ENCODE measurements at regions not wholly inside any gene's neighbourhood (a gene's known extent, or its start where the extent isn't known, plus 50 kb on each side); places are given as distances from the start of the nearest gene placed in this dataset.

DNA sequence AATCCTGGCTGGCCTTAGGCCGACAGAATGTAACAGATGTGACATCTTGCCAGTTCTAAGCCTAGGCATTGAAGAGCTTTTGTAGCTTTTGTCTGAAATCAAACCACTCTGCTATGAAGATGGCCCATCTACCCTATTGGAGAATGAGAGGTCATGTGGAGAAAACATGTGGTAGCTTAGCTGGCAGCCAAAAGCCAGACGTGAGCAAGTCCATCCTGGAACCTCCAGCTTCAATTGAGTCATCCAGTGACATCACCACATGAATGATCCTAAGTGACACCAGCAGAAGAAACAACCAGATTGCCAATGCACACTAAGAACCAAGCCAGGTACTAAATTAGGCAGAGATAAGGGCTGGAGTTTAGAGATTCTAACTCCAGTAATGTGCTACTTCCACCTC, 154.8 kb upstream of the ZFP42 start:
- ChIA-PET POLR2A (ENCODE audit: unreplicated experiment) (no interaction called here), CTCF (no interaction called here)
- Histone ChIP-seq H2BK120ac (ENCODE audit: low read depth, low read length) (no peak overlapping the region), H3K27me3 (ENCODE audit: control insufficient read depth, insufficient read depth, low read length) (no peaks in the 10 kb centered on the region), H2AFZ (replicated peaks; ENCODE audit: low read length, poor library complexity) (no peak overlapping the region), H3K14ac (replicated peaks; ENCODE audit: low read depth, low read length) (no peak overlapping the region), H4K91ac (ENCODE audit: insufficient read depth, low read depth, low read length) (no peak overlapping the region), H3K9me3 (ENCODE audit: control insufficient read depth, insufficient read depth, low read length) (no peaks in the 10 kb centered on the region), H3K4ac (ENCODE audit: low read depth, low read length) (no peak overlapping the region), H2BK20ac (ENCODE audit: low read depth, low read length) (no peak overlapping the region), H3K36me3 (ENCODE audit: control insufficient read depth, insufficient read depth, low read length) (no peaks in the 10 kb centered on the region), H3K9ac (ENCODE audit: low read depth, low read length) (no peak overlapping the region), H3K4me2 (ENCODE audit: low read depth, low read length) (no peak overlapping the region), H3K27ac (ENCODE audit: insufficient read depth, low read length) (no peak overlapping the region), H2BK15ac (ENCODE audit: low read depth, low read length) (no peak overlapping the region), H3K79me1 (ENCODE audit: low read depth in 1 of 2, low read length in 2 of 2) (no peaks in the 10 kb centered on the region), H3K23ac (ENCODE audit: low read depth, low read length) (no peak overlapping the region), H4K8ac (ENCODE audit: low read depth in 2 of 2, low read length in 2 of 2) (no peak overlapping the region), H2AK5ac (ENCODE audit: low read depth, low read length) (no peak overlapping the region), H2BK5ac (ENCODE audit: low read depth, low read length, poor library complexity, severe bottlenecking) (no peak overlapping the region), H3K4me1 (ENCODE audit: control insufficient read depth, insufficient read depth, low read length) (no peaks in the 10 kb centered on the region), H3K18ac (ENCODE audit: low read depth, low read length) (no peak overlapping the region), H3K4me3 (ENCODE audit: insufficient read depth, low read depth, low read length) (no peak overlapping the region), H3K56ac (ENCODE audit: extremely low read depth, insufficient read depth, low read length) (no peak overlapping the region), H4K5ac (ENCODE audit: low read depth, low read length) (no peak overlapping the region), H4K20me1 (ENCODE audit: insufficient read depth, low read length) (no peaks in the 10 kb centered on the region), H3K9me1 (ENCODE audit: insufficient read depth, low read length) (no peaks in the 10 kb centered on the region), H2AK9ac (replicated peaks; ENCODE audit: low read depth, low read length, poor library complexity) (no peak overlapping the region)
- in situ Hi-C loops (cut with MboI; ENCODE audit: low sequenced_read_pairs) (no loop called here), intact Hi-C loops (cut with micrococcal nuclease) (no loop called here), dilution Hi-C loops (cut with HindIII; ENCODE audit: low sequenced_read_pairs, unreplicated experiment) (no loop called here)
- ATAC-seq (ENCODE audit: low read depth) (no peak), DNase-seq (peak; percentile 73)
- no CpG with 5 or more reads among the region's 2 CpGs for WGBS, 2 experiments (ENCODE audit: extremely low coverage in 2 of 2, insufficient read length in 1 of 2)
- BruUV-seq (replicated peaks) = no TSS peak
- no peak for TF ChIP-seq MXI1 (IDR thresholded peaks at IDR 0.05; ENCODE audit: borderline replicate concordance, low read depth, low read length)
- no peak for TF ChIP-seq MAZ (IDR thresholded peaks at IDR 0.05; ENCODE audit: borderline replicate concordance, low read depth, low read length)
- no peak for TF ChIP-seq RCOR1 (IDR thresholded peaks at IDR 0.05; ENCODE audit: insufficient replicate concordance, low read length)
- TF ChIP-seq, protein P1, sequence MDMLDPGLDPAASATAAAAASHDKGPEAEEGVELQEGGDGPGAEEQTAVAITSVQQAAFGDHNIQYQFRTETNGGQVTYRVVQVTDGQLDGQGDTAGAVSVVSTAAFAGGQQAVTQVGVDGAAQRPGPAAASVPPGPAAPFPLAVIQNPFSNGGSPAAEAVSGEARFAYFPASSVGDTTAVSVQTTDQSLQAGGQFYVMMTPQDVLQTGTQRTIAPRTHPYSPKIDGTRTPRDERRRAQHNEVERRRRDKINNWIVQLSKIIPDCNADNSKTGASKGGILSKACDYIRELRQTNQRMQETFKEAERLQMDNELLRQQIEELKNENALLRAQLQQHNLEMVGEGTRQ (IDR thresholded peaks at IDR 0.05; ENCODE audit: low read depth, low read length) = peak; percentile 88
